ENCODE measurements at regions not wholly inside any gene's neighbourhood (a gene's known extent, or its start where the extent isn't known, plus 50 kb on each side); places are given as distances from the start of the nearest gene placed in this dataset.

DNA sequence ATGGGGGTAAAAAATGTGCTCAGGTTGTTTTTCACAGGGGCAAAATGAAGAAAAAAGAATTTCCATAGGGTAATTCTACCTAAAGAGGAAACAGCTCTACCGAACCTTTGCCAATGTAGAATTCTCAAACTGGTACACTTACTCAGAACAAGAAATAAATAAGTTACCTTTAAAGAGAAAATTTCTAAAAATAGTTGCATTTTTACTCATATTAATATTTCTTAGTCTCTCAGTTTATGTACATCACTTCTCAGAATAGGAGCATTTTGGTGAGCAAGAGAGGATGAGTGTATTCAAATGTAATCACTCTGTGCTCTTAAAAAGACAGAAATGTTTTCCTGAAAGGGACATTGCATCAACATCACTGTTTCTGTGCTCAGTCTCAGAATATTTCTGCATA, 574.7 kb upstream of the SLC8A1 start (continued):
- TF ChIP-seq ZNF302 (CRISPR knock-in tag; IDR thresholded peaks at IDR 0.05): no peak
- TF ChIP-seq, protein P1, sequence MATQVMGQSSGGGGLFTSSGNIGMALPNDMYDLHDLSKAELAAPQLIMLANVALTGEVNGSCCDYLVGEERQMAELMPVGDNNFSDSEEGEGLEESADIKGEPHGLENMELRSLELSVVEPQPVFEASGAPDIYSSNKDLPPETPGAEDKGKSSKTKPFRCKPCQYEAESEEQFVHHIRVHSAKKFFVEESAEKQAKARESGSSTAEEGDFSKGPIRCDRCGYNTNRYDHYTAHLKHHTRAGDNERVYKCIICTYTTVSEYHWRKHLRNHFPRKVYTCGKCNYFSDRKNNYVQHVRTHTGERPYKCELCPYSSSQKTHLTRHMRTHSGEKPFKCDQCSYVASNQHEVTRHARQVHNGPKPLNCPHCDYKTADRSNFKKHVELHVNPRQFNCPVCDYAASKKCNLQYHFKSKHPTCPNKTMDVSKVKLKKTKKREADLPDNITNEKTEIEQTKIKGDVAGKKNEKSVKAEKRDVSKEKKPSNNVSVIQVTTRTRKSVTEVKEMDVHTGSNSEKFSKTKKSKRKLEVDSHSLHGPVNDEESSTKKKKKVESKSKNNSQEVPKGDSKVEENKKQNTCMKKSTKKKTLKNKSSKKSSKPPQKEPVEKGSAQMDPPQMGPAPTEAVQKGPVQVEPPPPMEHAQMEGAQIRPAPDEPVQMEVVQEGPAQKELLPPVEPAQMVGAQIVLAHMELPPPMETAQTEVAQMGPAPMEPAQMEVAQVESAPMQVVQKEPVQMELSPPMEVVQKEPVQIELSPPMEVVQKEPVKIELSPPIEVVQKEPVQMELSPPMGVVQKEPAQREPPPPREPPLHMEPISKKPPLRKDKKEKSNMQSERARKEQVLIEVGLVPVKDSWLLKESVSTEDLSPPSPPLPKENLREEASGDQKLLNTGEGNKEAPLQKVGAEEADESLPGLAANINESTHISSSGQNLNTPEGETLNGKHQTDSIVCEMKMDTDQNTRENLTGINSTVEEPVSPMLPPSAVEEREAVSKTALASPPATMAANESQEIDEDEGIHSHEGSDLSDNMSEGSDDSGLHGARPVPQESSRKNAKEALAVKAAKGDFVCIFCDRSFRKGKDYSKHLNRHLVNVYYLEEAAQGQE (IDR thresholded peaks at IDR 0.05): no peak
- no peak for TF ChIP-seq NPAS2 (CRISPR knock-in tag; IDR thresholded peaks at IDR 0.05; ENCODE audit: borderline replicate concordance)
- TF ChIP-seq EP300 (IDR thresholded peaks at IDR 0.05): no peak
- no peak for TF ChIP-seq NFE2L2 (conservative IDR thresholded peaks at IDR 0.05; ENCODE audit: low read length)
- no peak for TF ChIP-seq NR3C1 (IDR thresholded peaks at IDR 0.05)
- no peak for TF ChIP-seq ZC3H11A (IDR thresholded peaks at IDR 0.05)
- TF ChIP-seq EHF (CRISPR knock-in tag; IDR thresholded peaks at IDR 0.05): no peak

- ATAC-seq (no peak), FAIRE-seq (no peak), DNase-seq (ENCODE audit: low read depth in 1 of 2, low spot score in 1 of 2) (no peak)
- Histone ChIP-seq H3K4me2 (no peak overlapping the region), H3K9me3 (no peaks in the 10 kb centered on the region), H3K4me3 (no peak overlapping the region), H3K27ac (no peak overlapping the region), H3K4me1 (no peaks in the 10 kb centered on the region)
- ChIA-PET CTCF (no interaction called here), POLR2A (no interaction called here)
- WGBS (ENCODE audit: missing lambda C conversion rate): 34% methylated on average over 3 of the region's 3 CpGs
- TF ChIP-seq, protein P2, sequence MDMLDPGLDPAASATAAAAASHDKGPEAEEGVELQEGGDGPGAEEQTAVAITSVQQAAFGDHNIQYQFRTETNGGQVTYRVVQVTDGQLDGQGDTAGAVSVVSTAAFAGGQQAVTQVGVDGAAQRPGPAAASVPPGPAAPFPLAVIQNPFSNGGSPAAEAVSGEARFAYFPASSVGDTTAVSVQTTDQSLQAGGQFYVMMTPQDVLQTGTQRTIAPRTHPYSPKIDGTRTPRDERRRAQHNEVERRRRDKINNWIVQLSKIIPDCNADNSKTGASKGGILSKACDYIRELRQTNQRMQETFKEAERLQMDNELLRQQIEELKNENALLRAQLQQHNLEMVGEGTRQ (IDR thresholded peaks at IDR 0.05): no peak
- TF ChIP-seq MAFK (IDR thresholded peaks at IDR 0.05; ENCODE audit: partially characterized antibody) (no peak), TP53 (CRISPR knock-in tag; IDR thresholded peaks at IDR 0.05) (no peak), JUN (IDR thresholded peaks at IDR 0.05) (no peak), CBX8 (IDR thresholded peaks at IDR 0.05) (no peak), KDM1A (IDR thresholded peaks at IDR 0.05; ENCODE audit: low read depth) (no peak), NR3C1 (IDR thresholded peaks at IDR 0.05) (no peak), SREBF2 (IDR thresholded peaks at IDR 0.05) (no peak), HOXB13 (CRISPR knock-in tag; IDR thresholded peaks at IDR 0.05; ENCODE audit: low read depth) (no peak), RCOR1 (IDR thresholded peaks at IDR 0.05; ENCODE audit: low read depth, low read length) (no peak), FOXS1 (CRISPR knock-in tag; IDR thresholded peaks at IDR 0.05) (no peak), RFX5 (IDR thresholded peaks at IDR 0.05) (no peak)
- TF ChIP-seq, protein P3, sequence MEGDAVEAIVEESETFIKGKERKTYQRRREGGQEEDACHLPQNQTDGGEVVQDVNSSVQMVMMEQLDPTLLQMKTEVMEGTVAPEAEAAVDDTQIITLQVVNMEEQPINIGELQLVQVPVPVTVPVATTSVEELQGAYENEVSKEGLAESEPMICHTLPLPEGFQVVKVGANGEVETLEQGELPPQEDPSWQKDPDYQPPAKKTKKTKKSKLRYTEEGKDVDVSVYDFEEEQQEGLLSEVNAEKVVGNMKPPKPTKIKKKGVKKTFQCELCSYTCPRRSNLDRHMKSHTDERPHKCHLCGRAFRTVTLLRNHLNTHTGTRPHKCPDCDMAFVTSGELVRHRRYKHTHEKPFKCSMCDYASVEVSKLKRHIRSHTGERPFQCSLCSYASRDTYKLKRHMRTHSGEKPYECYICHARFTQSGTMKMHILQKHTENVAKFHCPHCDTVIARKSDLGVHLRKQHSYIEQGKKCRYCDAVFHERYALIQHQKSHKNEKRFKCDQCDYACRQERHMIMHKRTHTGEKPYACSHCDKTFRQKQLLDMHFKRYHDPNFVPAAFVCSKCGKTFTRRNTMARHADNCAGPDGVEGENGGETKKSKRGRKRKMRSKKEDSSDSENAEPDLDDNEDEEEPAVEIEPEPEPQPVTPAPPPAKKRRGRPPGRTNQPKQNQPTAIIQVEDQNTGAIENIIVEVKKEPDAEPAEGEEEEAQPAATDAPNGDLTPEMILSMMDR (IDR thresholded peaks at IDR 0.05): no peak
- TF ChIP-seq, protein P4, sequence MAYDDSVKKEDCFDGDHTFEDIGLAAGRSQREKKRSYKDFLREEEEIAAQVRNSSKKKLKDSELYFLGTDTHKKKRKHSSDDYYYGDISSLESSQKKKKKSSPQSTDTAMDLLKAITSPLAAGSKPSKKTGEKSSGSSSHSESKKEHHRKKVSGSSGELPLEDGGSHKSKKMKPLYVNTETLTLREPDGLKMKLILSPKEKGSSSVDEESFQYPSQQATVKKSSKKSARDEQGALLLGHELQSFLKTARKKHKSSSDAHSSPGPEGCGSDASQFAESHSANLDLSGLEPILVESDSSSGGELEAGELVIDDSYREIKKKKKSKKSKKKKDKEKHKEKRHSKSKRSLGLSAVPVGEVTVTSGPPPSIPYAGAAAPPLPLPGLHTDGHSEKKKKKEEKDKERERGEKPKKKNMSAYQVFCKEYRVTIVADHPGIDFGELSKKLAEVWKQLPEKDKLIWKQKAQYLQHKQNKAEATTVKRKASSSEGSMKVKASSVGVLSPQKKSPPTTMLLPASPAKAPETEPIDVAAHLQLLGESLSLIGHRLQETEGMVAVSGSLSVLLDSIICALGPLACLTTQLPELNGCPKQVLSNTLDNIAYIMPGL (CRISPR knock-in tag; IDR thresholded peaks at IDR 0.05; ENCODE audit: borderline replicate concordance): no peak
- TF ChIP-seq, protein P5, sequence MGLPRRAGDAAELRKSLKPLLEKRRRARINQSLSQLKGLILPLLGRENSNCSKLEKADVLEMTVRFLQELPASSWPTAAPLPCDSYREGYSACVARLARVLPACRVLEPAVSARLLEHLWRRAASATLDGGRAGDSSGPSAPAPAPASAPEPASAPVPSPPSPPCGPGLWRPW (IDR thresholded peaks at IDR 0.05): no peak
These were observed 575.2 kb upstream of the SLC8A1 start for GRCh38 chr2:41027095-41027494.

All from A549 (cell line).